Fibroblast of skin of left biceps (primary cell): ENCODE measurements at regions not wholly inside any gene's neighbourhood (a gene's known extent, or its start where the extent isn't known, plus 50 kb on each side); places are given as distances from the start of the nearest gene placed in this dataset.
"Not testable (repeated sequence)": the region's sequence is repeated elsewhere in the genome, so short reads cannot be mapped to it uniquely, and the experiment has no call there.

Experiments used
- DNase-seq, 2 experiments: peaks; one replicate each; pipeline ENCODE4 v3.0.0-alpha.2; 2013; ENCODE audit warnings: low read depth in 2 of 2

DNA sequence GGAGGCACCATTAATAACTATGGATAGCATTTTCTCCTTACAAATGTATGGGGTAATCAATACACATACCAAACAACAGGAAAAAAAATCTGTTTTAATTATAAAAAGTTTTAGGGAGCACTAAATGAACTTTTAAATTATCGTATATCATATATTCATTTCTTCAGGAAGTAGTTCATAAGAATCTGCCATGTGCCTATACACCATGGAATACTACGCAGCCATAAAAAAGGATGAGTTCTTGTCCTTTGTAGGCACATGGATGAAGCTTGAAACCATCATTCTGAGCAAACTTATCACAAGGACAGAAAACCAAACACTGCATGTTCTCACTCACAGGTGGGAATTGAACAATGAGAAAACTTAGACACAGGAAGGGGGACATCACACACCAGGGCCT is 162.1 kb upstream of the RASA1 start:
- no peak for DNase-seq

DNA sequence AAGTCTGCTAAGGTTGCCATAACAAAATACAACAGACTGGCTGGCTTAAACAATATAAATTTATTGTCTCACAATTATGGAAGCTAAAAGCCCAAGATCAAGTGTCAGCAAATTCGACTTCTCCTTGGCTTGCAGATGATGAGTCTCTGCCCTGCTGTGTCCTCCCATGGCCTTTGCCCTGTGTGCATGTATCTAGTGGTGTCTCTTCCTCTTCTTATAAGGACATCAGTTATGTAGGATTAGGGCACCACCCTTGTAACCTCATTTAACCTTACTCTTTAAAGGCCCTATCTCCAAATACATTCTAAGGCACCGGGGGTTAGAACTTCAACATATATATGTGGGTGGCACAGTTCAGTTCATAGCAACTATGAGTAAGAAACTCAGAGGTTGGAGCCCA is 157.9 kb upstream of the RASA1 start:
- DNase-seq = no peak

GRCh38 chr5:87110721-87111120 is 157.0 kb upstream of the RASA1 start:
- no peak for DNase-seq

- peak; percentile 54 to 59 for DNase-seq
Observed at GRCh38 chr5:87113861-87114260, 153.8 kb upstream of the RASA1 start.

- no peak for DNase-seq
Observed at GRCh38 chr5:87114631-87115030, 153.1 kb upstream of the RASA1 start.

DNA sequence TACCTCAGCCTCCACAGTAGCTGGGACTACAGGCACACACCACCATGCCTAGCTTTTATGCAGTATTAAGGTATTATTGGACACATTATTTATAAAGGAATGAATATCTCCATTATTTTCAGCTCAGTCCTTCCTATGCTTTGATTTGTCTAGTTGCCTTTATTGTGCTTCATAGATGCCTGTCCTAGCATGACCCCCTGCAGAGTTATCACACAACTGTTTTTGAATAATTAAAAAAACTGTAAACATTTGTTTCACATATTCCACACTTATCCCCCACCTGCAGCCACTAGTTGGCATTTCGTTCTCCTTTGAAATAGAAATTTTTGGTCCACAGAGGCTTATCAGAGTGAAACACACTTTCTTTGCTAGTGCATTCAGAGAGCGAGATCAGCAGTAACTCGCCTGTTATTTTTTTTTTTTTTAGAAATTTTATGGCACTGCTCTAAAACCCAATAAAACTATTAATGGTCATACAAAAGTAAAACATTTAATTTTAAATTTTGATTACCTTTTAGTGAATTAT is 151.8 kb upstream of the RASA1 start:
- DNase-seq = no peak

GRCh38 chr5:87116825-87117512 is 150.7 kb upstream of the RASA1 start:
- no peak for DNase-seq

- DNase-seq = no peak
Observed at GRCh38 chr5:87119588-87119987, 148.1 kb upstream of the RASA1 start.

DNA sequence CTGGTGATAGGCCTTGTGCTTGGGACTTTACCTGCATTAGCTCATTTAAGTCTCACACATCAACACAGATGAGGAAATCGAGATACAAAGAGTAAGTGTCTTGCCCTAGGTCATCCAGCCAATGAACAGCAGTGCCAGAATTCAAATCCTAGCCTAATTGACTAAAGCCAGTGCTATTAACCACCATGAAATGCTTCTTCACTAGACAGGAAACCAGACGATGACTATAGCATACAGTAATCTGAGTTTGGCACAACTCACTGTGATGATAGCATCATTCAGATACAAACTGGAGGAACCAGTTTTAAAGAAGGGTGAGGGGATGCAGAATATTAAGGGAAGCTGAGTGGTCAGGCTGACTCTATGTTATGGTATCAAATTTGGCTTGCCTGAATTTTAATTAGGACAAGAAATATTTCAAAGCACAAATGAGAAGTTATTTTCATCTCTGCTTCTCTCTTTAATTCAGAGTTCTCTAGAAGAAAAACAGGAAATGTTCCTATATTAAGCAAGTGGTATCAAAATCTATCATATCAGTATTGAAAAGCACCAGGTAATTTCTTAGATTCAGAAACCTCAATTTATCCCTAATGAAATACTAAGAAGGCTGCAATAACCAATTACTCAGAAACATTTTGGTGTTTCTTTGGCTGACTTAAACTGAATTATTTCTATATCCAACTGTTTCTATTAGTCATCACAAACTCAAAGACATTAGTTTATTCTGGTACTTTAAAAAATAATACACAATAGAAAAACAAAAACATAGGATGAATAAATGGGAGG is 147.0 kb upstream of the RASA1 start:
- peak; percentile 76 to 81 for DNase-seq

GRCh38 chr5:87121304-87122150 is 146.2 kb upstream of the RASA1 start:
- DNase-seq = peak in 1 of 2 experiments; percentile 50

DNA sequence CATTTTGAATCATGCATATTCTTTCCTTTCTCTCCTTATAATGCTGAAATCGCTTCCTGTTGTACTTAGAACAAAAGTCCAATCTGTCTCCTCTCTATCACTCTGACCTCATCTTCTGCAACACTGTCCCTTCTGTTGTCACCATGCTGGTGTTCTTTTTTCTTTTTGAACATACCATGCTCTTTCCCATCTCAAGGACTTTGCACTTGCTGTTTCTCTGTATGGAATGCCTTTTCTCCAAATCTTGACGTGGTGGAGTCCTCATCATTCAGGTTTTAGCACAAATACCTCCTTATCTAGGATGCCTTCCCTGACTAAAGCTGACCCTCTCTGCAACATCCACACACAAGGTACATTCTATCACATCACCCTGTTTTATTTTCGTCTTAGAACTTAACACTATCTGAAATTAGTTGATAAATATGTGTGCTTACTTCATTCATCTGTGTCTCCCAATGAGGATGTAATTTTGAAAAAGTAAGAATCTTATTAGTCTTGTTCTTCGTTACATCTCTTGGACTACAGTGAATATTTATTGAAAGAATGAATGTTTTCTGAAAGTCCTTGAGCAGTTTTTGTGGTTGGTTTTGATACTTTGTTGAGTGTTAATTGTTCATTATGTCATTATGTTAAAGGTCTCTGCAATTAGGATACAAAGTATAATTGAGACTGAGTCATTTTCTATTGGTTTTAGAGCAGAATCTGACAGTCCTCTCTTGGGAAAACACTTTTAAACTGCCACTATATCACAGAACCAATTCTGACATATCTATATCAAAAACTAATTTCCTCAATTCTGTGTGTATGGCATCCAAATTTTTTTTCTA is 145.3 kb upstream of the RASA1 start:
- DNase-seq = no peak

- DNase-seq = no peak
Observed at GRCh38 chr5:87125766-87126165, 141.9 kb upstream of the RASA1 start.

DNA sequence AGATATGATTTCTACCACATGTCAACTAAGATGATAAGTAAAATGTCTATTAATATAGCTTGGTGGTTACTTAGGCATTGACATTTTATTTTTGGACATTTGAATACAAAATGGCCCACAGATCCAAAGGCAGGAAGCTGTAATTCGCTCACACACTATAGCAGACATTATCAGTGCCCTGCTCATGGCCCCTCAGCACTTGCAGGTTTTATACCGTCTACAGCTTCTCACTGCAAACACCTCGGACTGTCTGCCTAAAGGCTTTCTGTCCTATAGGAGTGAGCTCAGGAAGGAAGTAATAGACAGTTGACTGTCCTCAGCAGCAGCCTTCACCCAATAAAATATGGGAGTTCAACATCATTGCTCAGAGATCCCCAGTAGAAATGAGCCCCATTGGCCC is 140.8 kb upstream of the RASA1 start:
- DNase-seq = no peak

DNA sequence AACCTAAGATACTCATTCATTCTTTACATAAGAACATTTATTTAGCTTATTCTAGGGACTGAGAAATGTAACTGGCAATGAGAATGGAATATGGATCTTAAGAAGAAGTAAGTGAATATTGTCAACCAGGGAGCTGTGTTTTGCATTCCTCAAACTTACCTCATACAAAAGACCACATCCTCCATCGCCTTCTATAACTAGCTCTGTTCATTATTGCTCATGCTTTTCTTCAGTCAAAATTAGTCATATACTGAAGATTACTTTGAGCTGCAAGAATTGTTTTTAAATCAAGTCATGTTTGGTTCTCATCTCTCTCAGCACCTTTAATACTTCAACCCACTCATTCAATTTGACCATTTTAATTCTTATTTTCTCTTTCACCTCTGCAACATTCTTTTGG is 140.3 kb upstream of the RASA1 start:
- DNase-seq = peak in 1 of 2 experiments; percentile 43

GRCh38 chr5:87127956-87128687 is 139.6 kb upstream of the RASA1 start:
- no peak for DNase-seq

DNA sequence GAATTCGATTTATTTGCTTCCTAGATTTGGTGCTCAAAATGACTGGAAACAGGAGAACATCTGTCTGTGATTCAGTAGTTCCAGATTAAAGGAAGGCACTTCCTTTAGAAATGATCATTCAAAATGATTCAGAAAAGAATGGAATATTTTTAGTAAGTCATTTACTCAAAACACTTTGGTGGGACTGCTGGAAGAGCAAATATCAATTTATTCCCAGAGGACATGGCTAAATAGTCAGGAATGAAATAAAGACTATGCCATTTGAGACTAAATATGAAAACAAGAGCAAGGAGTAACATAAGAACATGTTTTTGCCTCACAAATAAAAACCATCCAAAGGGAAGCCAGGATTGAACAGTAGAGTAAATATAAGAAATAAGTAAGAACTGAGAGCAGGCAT is 138.6 kb upstream of the RASA1 start:
- DNase-seq = no peak

DNA sequence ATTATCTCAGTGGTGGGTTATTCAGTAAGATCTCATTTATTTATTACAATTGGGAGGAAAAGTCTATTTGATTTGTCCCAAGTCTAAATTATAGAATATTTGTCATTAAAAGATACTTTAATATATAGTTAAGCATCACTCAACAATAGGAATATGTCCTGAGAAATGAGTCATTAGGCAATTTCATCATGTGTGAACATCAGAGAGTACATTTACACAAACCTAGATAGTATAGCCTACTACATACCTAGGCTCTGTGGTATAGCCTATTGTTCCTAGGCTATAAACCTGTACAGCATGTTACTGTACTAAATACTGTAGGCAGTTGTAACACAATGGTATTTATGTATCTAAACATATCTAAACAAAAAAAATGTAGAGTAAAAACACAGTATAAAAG is 135.0 kb upstream of the RASA1 start:
- DNase-seq = no peak

DNA sequence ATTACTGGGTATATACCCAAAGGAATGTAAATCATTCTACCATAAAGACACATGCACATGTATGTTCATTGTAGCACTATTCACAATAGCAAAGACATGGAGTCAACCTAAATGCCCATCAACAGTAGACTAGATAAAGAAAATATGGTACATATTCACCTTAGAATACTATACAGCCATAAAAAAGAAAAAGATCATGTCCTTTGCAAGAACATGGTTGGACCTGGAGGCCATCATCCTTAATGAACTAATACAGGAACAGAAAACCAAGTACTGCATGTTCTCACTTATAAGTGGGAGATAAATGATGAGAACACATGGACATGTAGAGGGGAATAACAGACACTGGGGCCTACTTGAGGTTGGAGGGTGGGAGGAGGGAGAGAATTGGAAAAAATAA is 133.2 kb upstream of the RASA1 start:
- not testable (repeated sequence) for DNase-seq

GRCh38 chr5:87136096-87136495 is 131.6 kb upstream of the RASA1 start:
- DNase-seq = no peak

- DNase-seq = no peak
Observed at GRCh38 chr5:87136733-87137132, 130.9 kb upstream of the RASA1 start.

- DNase-seq = no peak
Observed at GRCh38 chr5:87137283-87137682, 130.4 kb upstream of the RASA1 start.
